K562 (cell line): ENCODE measurements at regions not wholly inside any gene's neighbourhood (a gene's known extent, or its start where the extent isn't known, plus 50 kb on each side); places are given as distances from the start of the nearest gene placed in this dataset.

ENCODE experiments used
- ATAC-seq: fragments of 200-7000 bp; cut with Tn5 transposase; 3 replicates; pipeline ENCODE4 v1.9.1; 2020; ENCODE audit warnings: moderate library complexity
- BruUV-seq: library from RNA; stranded (reverse); fragments of 400-500 nt; replicated peaks from 2 replicates; lab custom pipeline; 2021; lab: Mats Ljungman, UMichigan
- CTCF ChIA-PET: fragments of 300-600 bp; formaldehyde crosslinking; extraction: SDS; loops from one replicate; lab custom pipeline; 2021; ENCODE audit warnings: low intra/inter-chr PET ratio; lab: Yijun Ruan, JAX
- POLR2A ChIA-PET: fragments of 300-600, 350-650 bp; sonication (Branson Sonifier 250); formaldehyde crosslinking; extraction: SDS; loops from one replicate; lab custom pipeline; 2021; ENCODE audit warnings: antibody characterized with exemption, inconsistent platforms; lab: Yijun Ruan, JAX
- DNase-seq, 4 experiments: peaks; one replicate each; pipeline versions ENCODE4 v3.0.0 to v3.0.0-alpha.2; 2011 to 2018; ENCODE audit warnings: low spot score in 3 of 4, mixed read lengths in 3 of 4; ENCODE audit errors: extremely low read depth in 1 of 4
- FAIRE-seq: peaks from 2 replicates; lab custom pipeline; 2011; peaks lifted over from hg19 to GRCh38; lab: Jason Lieb, UNC
- H2AFZ ChIP-seq: 2 replicates; pipeline ENCODE4 v1.6.0; 2011; ENCODE audit warnings: low read depth, low read length, control low read depth, inconsistent platforms
- H3K27ac ChIP-seq: fragments of 200-600 bp; 3 replicates; pipeline ENCODE4 v1.8.0; 2011; ENCODE audit warnings: low read depth, mild to moderate bottlenecking, control low read depth, inconsistent platforms, low read length, moderate library complexity, mixed read lengths; ENCODE audit errors: extremely low read depth
- H3K27me3 ChIP-seq, 2 experiments: fragments of 300-600 bp in 1 of 2; 2 replicates in 1 of 2; 3 replicates in 1 of 2; pipeline versions ENCODE4 v1.6.0 to v1.8.0; 2011; ENCODE audit warnings: inconsistent platforms in 2 of 2, low read length in 2 of 2, mild to moderate bottlenecking in 1 of 2, mixed read lengths in 1 of 2, moderate library complexity in 1 of 2; ENCODE audit not compliant: control insufficient read depth in 2 of 2, insufficient read depth in 2 of 2
- H3K36me3 ChIP-seq: fragments of 300-600 bp; 3 replicates; pipeline ENCODE4 v1.8.0; 2011; ENCODE audit warnings: mild to moderate bottlenecking, low read length, inconsistent platforms; ENCODE audit not compliant: control insufficient read depth, insufficient read depth
- H3K4me1 ChIP-seq, 2 experiments: fragments of 200-600 bp in 1 of 2; replicated peaks in 1 of 2; 2 replicates in 1 of 2; 3 replicates in 1 of 2; pipeline versions ENCODE4 v1.5.1 to v1.8.0; 2011; ENCODE audit warnings: inconsistent platforms in 2 of 2, low read length in 2 of 2, mild to moderate bottlenecking in 1 of 2, mixed read lengths in 1 of 2, moderate library complexity in 1 of 2; ENCODE audit not compliant: control insufficient read depth in 2 of 2, insufficient read depth in 2 of 2
- H3K4me2 ChIP-seq: 2 replicates; pipeline ENCODE4 v1.6.1; 2011; ENCODE audit warnings: low read length, control low read depth, inconsistent platforms, mixed read lengths; ENCODE audit not compliant: insufficient read depth
- H3K4me3 ChIP-seq: fragments of 200-600 bp; sonication (generic), shearing (Covaris generic); 2 replicates; pipeline ENCODE4 v1.5.1; 2016; ENCODE audit warnings: control low read depth, inconsistent platforms
- H3K79me2 ChIP-seq: fragments of 200-600 bp; 3 replicates; pipeline ENCODE4 v1.8.0; 2011; ENCODE audit warnings: low read length, inconsistent platforms; ENCODE audit not compliant: control insufficient read depth, insufficient read depth
- H3K9ac ChIP-seq, 2 experiments: 2 replicates each; pipeline versions ENCODE4 v1.6.0 to v1.6.1; 2011; ENCODE audit warnings: low read depth in 2 of 2, low read length in 2 of 2, control low read depth in 1 of 2, inconsistent platforms in 1 of 2, mild to moderate bottlenecking in 1 of 2, mixed read lengths in 1 of 2; ENCODE audit not compliant: insufficient read depth in 1 of 2
- H3K9me1 ChIP-seq: one replicate; pipeline ENCODE4 v1.6.0; 2011; ENCODE audit warnings: inconsistent platforms, mild to moderate bottlenecking, low read length, moderate library complexity; ENCODE audit not compliant: control insufficient read depth, insufficient read depth
- H3K9me3 ChIP-seq: replicated peaks from 2 replicates; pipeline ENCODE4 v1.5.1; 2011; ENCODE audit warnings: low read depth, low read length, inconsistent platforms; ENCODE audit not compliant: control insufficient read depth, insufficient read depth
- H4K20me1 ChIP-seq: replicated peaks from 2 replicates; pipeline ENCODE4 v1.6.1; 2011; ENCODE audit warnings: low read length, inconsistent platforms, mixed read lengths; ENCODE audit not compliant: control insufficient read depth, insufficient read depth
- CREB3 ChIP-seq: fragments of 450-650 bp; conservative IDR thresholded peaks from 2 replicates; pipeline ENCODE4 v1.6.1; 2016; ENCODE audit warnings: missing genetic modification characterization, low read depth, mild to moderate bottlenecking, missing compliant biosample characterization, moderate library complexity
- CSDE1 ChIP-seq, 2 experiments: fragments of 450-650 bp; IDR thresholded peaks; 2 replicates each; pipeline ENCODE4 v1.6.1; 2016; ENCODE audit warnings: mild to moderate bottlenecking in 1 of 2
- EGR1 ChIP-seq: fragments of 450-650 bp; conservative IDR thresholded peaks from 2 replicates; pipeline ENCODE4 v1.6.1; 2017; ENCODE audit warnings: mild to moderate bottlenecking
- MCM7 ChIP-seq, 2 experiments: fragments of 450-650 bp; IDR thresholded peaks; 2 replicates each; pipeline ENCODE4 v1.6.1; 2016 to 2018
- MTA1 ChIP-seq: fragments of 450-650 bp; IDR thresholded peaks from 2 replicates; pipeline ENCODE4 v1.6.1; 2017; ENCODE audit warnings: borderline replicate concordance
- MTA3 ChIP-seq: fragments of 450-650 bp; formaldehyde crosslinking; IDR thresholded peaks from 2 replicates; pipeline ENCODE4 v1.6.1; 2017; ENCODE audit warnings: mild to moderate bottlenecking, borderline replicate concordance
- NBN ChIP-seq: fragments of 450-650 bp; IDR thresholded peaks from 2 replicates; pipeline ENCODE4 v1.6.1; 2016; ENCODE audit warnings: low read depth, mild to moderate bottlenecking
- RB1 ChIP-seq: fragments of 450-650 bp; IDR thresholded peaks from 2 replicates; pipeline ENCODE4 v1.6.1; 2017; ENCODE audit warnings: low read depth, mild to moderate bottlenecking
- SMAD2 ChIP-seq: fragments of 150-350 bp; IDR thresholded peaks from 2 replicates; pipeline ENCODE4 v1.6.1; 2014; ENCODE audit warnings: low read depth, mild to moderate bottlenecking, low read length
- TAL1 ChIP-seq: fragments of 450-650 bp; IDR thresholded peaks from 2 replicates; pipeline ENCODE4 v1.6.1; 2016; ENCODE audit warnings: mild to moderate bottlenecking
- ZNF239 ChIP-seq: fragments of 250-450 bp; sonication (Bioruptor Pico); IDR thresholded peaks from 2 replicates; pipeline ENCODE4 v1.4.0; 2020; ENCODE audit warnings: mild to moderate bottlenecking
- ZNF24 ChIP-seq: fragments of 450-650 bp; IDR thresholded peaks from 2 replicates; pipeline ENCODE4 v1.6.1; 2016
- WGBS: fragments of 100-300 bp; shearing (Covaris generic); methylation state at CpG from one replicate; pipeline ENCODE4 v1.1.6; 2016; ENCODE audit warnings: low coverage, mixed read lengths; ENCODE audit not compliant: insufficient coverage; ENCODE audit errors: missing lambda C conversion rate; 5-methylcytosine and 5-hydroxymethylcytosine counted together
- in situ Hi-C: fragments of 300-500 bp; cut with MboI; formaldehyde crosslinking; loops from 4 replicates; pipeline ENCODE4 v1.15.0; 2018; ENCODE audit warnings: inconsistent platforms, mixed read lengths
- intact Hi-C: fragments of 100-400 bp; cut with micrococcal nuclease; formaldehyde crosslinking; loops from 2 replicates; pipeline ENCODE4 v1.14.2; 2022
- TF ChIP-seq, protein P1 (sequence below): fragments of 450-650 bp; IDR thresholded peaks from 2 replicates; pipeline ENCODE4 v1.6.1; 2016; ENCODE audit warnings: missing biosample characterization, missing genetic modification characterization
- TF ChIP-seq, protein P2 (sequence below), 2 experiments: IDR thresholded peaks in 1 of 2; conservative IDR thresholded peaks in 1 of 2; 2 replicates each; pipeline ENCODE4 v1.6.1; 2016; ENCODE audit warnings: low read depth in 2 of 2, mild to moderate bottlenecking in 1 of 2, missing compliant biosample characterization in 1 of 2, missing genetic modification characterization in 1 of 2, moderate library complexity in 1 of 2
- TF ChIP-seq, protein P3 (sequence below): sonication (generic); formaldehyde crosslinking; IDR thresholded peaks from 2 replicates; pipeline ENCODE4 v1.8.0; 2022; ENCODE audit warnings: mild to moderate bottlenecking, missing genetic modification reagents

- ATAC-seq (no peak), FAIRE-seq (no peak), DNase-seq (no peak)
- ChIA-PET CTCF (no interaction called here), POLR2A (interaction anchor here (0.7 to 1.0 kb wide), 2 partner anchors 10 to 26 kb away, joined by 3 read pairs; no protein-coding TSS in a partner anchor)
- Histone ChIP-seq H2AFZ (no peak overlapping the region), H3K36me3 (no peaks in the 10 kb centered on the region), H3K4me3 (no peak overlapping the region), H3K4me2 (no peak overlapping the region), H4K20me1 (no peaks in the 10 kb centered on the region), H3K9me3 (no peaks in the 10 kb centered on the region), H3K27ac (no peak overlapping the region), H3K9me1 (no peaks in the 10 kb centered on the region), H3K9ac (no peak overlapping the region), H3K27me3 (peaks cover 3 to 4% of the 10 kb centered on the region in 2 experiments; a peak in 2 of 5 replicates), H3K4me1 (no peaks in the 10 kb centered on the region), H3K79me2 (no peaks in the 10 kb centered on the region)
- WGBS = 2% methylated on average over 11 of the region's 11 CpGs
- intact Hi-C loops (no loop called here), in situ Hi-C loops (no loop called here)
- no TSS peak for BruUV-seq
- TF ChIP-seq MTA3 (no peak), CSDE1 (IDR thresholded peaks at IDR 0.05) (no peak), NBN (no peak), EGR1 (no peak), ZNF239 (CRISPR knock-in tag) (no peak), TAL1 (no peak), CREB3 (tag) (no peak), RB1 (no peak), MCM7 (IDR thresholded peaks at IDR 0.05) (no peak), MTA1 (no peak), ZNF24 (no peak), SMAD2 (no peak)
- TF ChIP-seq, protein P1, sequence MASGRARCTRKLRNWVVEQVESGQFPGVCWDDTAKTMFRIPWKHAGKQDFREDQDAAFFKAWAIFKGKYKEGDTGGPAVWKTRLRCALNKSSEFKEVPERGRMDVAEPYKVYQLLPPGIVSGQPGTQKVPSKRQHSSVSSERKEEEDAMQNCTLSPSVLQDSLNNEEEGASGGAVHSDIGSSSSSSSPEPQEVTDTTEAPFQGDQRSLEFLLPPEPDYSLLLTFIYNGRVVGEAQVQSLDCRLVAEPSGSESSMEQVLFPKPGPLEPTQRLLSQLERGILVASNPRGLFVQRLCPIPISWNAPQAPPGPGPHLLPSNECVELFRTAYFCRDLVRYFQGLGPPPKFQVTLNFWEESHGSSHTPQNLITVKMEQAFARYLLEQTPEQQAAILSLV (tag) = no peak
- TF ChIP-seq, protein P2, sequence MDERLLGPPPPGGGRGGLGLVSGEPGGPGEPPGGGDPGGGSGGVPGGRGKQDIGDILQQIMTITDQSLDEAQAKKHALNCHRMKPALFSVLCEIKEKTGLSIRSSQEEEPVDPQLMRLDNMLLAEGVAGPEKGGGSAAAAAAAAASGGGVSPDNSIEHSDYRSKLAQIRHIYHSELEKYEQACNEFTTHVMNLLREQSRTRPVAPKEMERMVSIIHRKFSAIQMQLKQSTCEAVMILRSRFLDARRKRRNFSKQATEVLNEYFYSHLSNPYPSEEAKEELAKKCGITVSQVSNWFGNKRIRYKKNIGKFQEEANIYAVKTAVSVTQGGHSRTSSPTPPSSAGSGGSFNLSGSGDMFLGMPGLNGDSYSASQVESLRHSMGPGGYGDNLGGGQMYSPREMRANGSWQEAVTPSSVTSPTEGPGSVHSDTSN (CRISPR knock-in tag; IDR thresholded peaks at IDR 0.05; ENCODE audit: low read depth) = no peak
- TF ChIP-seq, protein P2 (tag; conservative IDR thresholded peaks at IDR 0.05; ENCODE audit: low read depth) = no peak
- TF ChIP-seq, protein P3, sequence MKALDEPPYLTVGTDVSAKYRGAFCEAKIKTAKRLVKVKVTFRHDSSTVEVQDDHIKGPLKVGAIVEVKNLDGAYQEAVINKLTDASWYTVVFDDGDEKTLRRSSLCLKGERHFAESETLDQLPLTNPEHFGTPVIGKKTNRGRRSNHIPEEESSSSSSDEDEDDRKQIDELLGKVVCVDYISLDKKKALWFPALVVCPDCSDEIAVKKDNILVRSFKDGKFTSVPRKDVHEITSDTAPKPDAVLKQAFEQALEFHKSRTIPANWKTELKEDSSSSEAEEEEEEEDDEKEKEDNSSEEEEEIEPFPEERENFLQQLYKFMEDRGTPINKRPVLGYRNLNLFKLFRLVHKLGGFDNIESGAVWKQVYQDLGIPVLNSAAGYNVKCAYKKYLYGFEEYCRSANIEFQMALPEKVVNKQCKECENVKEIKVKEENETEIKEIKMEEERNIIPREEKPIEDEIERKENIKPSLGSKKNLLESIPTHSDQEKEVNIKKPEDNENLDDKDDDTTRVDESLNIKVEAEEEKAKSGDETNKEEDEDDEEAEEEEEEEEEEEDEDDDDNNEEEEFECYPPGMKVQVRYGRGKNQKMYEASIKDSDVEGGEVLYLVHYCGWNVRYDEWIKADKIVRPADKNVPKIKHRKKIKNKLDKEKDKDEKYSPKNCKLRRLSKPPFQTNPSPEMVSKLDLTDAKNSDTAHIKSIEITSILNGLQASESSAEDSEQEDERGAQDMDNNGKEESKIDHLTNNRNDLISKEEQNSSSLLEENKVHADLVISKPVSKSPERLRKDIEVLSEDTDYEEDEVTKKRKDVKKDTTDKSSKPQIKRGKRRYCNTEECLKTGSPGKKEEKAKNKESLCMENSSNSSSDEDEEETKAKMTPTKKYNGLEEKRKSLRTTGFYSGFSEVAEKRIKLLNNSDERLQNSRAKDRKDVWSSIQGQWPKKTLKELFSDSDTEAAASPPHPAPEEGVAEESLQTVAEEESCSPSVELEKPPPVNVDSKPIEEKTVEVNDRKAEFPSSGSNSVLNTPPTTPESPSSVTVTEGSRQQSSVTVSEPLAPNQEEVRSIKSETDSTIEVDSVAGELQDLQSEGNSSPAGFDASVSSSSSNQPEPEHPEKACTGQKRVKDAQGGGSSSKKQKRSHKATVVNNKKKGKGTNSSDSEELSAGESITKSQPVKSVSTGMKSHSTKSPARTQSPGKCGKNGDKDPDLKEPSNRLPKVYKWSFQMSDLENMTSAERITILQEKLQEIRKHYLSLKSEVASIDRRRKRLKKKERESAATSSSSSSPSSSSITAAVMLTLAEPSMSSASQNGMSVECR (CRISPR knock-in tag) = no peak
These were observed 115.1 kb upstream of the GRAMD1B start for GRCh38 chr11:123314972-123315371.
